HL-60 (cell line): ENCODE measurements at regions not wholly inside any gene's neighbourhood (a gene's known extent, or its start where the extent isn't known, plus 50 kb on each side); places are given as distances from the start of the nearest gene placed in this dataset.

Source experiments
- CTCF ChIP-seq: IDR thresholded peaks from one replicate; pipeline ENCODE4 v1.5.1; 2011; ENCODE audit warnings: low read length, control low read depth, inconsistent platforms; ENCODE audit not compliant: insufficient read depth
- GABPA ChIP-seq: IDR thresholded peaks from 2 replicates; pipeline ENCODE4 v1.6.1; 2012; ENCODE audit warnings: low read depth
- POLR2AphosphoS5 ChIP-seq: IDR thresholded peaks from 2 replicates; pipeline ENCODE4 v1.6.1; 2012; ENCODE audit warnings: low read depth
- REST ChIP-seq: IDR thresholded peaks from 2 replicates; pipeline ENCODE4 v1.6.1; 2012; ENCODE audit warnings: low read depth; ENCODE audit not compliant: insufficient replicate concordance

GRCh38 chr13:44873461-44873860, 115.8 kb downstream of the NUFIP1 start:
- TF ChIP-seq CTCF (no peak), REST (no peak), POLR2AphosphoS5 (no peak), GABPA (no peak)
